ENCODE measurements at regions not wholly inside any gene's neighbourhood (a gene's known extent, or its start where the extent isn't known, plus 50 kb on each side); places are given as distances from the start of the nearest gene placed in this dataset.

DNA sequence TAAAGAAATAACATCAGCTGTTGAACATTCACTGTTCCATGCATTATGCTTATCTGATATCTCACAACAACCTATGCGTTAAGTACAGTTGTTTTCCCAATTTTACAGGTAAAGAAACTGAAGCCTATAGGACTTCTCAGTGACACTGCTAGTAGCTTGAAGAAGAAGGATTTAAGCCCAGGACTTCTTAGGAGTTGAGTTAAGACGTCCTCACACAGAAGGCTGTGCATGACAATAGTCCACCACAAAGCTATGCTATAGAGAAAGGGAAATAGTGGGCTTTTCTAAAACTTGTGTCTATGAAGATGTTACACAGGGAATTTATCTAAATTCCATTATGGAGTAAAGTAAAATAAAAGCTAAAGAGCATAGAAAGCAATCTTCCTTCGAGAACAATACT is 120.5 kb upstream of the RASSF8 start:
- DNase-seq (no peak), ATAC-seq (no peak)
- intact Hi-C loops (cut with DNase I) = no loop called here

- DNase-seq = no peak
- intact Hi-C loops (cut with DNase I) = no loop called here
- no peak for ATAC-seq
Observed at GRCh38 chr12:25839470-25839869, 119.0 kb upstream of the RASSF8 start.

DNA sequence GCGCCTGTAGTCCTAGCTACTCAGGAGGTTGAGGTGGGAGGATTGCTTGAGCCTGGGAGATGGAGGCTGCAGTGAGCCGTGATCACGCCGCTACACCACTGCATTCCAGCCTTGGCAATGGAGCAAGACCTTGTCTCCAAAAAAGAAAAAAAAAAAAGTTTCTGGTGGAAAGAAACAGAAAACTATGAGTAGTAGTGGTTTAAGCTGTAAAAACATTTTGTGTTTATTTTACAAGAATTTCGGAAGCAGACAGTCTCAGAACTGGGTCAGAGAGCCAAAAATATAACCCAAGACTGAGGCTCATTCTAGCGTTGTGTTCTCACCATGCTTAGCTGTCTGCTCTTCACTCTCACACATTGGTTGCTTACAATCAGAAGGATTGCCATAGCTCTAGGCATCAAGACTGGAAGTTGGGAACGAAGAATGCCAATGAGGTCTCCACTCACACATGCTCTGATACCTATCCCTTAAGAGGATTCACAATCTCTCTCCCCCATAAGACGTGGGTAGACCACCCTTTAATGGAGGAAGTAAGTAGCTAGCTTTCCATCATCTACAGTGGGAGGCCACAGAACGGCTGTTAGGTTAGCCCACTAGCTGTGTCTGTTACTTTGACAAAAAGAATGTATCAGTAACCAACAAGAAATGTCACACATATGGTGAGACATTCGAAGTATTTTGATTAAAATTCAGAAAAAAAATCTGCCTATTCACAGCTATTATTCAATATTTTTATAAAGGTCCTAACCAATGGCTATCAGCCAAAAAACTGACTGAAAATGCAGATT is 117.6 kb upstream of the RASSF8 start:
- ATAC-seq = peak; percentile 47 to 85

DNA sequence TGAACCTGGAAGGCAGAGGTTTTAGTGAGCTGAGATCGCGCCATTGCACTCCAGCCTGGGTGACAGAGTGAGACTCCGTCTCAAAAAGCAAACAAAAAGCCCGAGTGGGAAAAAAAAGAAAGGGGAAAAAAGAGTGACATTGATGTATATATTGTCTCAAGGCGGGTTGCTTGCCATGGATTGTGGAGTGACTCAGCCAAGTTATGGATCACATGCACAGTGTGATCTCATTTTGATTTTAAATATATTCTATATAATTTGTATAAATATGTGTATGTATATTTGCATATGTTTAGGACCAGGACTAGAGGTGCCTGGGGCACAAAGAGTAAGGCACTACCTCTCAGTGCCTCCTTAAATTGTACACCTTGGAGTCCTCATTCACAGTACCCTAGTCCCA is 116.2 kb upstream of the RASSF8 start:
- no peak for DNase-seq
- intact Hi-C loops (cut with DNase I) = no loop called here
- no peak for ATAC-seq

More for the DNA sequence above, 117.6 kb upstream of the RASSF8 start:
- no peak for DNase-seq
- intact Hi-C loops (cut with DNase I) = no loop called here

DNA sequence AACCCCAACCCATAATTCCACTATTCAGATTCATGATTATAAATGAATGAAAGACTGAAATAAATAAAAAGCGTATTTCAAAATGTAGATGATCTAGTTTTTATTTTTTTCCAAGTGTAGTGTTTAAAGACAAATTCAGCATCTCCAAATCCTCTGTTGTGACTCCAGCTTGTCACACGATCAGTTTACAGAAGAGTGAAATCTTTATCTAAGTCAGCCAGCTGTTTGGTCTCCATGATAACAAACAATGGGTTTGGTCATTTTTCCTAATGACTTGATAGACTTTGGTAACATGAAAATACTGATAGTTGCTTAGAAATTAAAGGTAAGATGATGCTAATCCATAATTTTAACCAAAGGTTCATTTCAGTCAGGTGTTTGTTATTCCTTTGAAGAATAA is 114.5 kb upstream of the RASSF8 start:
- intact Hi-C loops (cut with DNase I) = no loop called here
- DNase-seq (no peak), ATAC-seq (no peak)

DNA sequence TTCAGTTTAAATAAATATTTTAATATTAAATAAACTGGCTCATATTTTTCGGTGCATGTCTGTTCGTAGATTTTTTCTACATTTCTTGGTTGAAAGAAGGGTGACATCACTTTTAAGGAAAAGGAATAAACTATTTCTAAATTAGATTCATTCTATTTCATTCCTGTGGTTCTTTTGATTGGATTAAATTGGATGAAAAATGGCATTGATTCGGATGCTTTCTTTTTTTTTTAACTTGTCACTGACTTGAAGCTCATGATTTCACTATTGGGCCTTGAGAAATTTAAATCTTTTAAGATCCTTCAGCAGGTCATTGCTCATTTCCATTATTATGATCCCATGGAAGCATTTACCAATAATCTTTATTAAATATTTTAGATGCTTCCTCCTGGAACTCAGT is 113.1 kb upstream of the RASSF8 start:
- intact Hi-C loops (cut with DNase I) = no loop called here
- ATAC-seq (no peak), DNase-seq (no peak)

DNA sequence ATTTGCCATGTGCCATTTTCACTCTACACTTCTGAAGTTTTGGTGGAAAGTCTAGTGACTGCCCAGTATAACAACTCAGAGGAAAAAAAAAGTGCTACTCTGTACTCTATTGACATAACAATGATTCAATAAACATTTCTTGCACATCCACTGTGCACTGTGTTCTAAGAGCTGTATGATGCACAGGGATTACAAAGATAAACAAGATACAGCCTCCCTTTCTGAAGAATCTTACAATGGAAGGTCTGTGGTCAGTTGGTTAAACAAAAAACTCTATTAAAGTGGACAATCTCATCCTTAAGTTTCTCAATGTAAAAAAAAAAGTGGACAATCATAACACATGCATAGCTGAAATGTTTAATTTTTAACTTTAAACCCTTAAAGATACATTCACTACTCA is 105.7 kb upstream of the RASSF8 start:
- ATAC-seq (no peak), DNase-seq (no peak)
- intact Hi-C loops (cut with DNase I) = no loop called here

DNA sequence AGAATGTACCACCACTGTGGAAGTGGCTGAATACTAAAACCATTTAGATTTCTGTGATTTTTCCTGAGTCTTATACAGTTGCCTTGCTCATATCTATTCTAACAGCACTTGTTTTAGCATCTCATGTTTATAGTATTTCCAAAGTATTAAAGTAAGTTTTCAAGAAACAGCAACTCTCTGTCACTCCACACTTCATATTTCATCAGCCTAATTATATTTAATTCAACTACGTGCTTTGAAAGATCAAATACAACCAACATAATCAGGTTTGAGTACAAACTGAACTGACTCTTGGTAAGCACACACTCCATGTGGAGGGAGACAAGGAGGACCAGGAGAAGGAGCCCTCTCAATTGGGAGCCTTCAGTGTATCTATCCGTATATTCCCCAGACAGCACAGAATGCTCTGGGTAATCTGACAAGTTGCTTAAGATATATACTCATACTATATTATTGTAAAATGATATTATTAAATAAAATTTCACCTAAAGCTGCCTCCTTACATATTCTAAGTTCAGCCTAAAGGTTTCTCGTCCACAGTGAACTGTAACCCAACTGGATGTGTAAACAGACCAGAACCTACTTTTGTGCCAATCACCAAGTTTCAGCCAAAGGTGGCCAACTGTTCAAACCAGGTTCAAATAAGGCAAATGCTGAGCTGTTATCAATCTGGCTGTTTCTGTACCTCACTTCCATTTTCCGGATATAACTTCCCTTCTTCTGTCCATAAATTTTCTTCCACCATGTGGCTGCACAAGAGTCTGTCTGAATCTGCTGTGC is 105.0 kb upstream of the RASSF8 start:
- intact Hi-C loops (cut with DNase I) = no loop called here
- ATAC-seq (no peak), DNase-seq (no peak)

DNA sequence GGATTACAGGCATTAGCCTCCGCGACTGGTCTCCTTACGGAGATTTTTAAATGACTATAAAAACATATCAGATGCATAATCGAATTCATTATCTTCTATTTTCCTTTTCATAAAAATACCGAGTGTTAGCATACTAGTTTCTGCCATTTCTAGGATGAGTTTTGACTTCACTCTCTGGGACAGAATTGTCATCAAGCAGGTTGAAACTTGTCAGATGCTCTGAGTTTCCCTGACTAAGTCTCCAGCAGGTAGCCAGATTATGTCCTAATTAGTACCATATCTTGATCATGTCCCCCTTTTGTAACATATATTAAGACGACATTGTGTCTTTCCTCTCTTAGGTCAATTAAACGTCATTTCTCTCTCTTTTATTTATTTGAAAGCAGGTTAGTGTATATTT is 103.5 kb upstream of the RASSF8 start:
- DNase-seq (no peak), ATAC-seq (no peak)
- intact Hi-C loops (cut with DNase I) = no loop called here

- DNase-seq (no peak), ATAC-seq (peak in 1 of 2 donors; percentile 65)
- intact Hi-C loops (cut with DNase I) = no loop called here
Observed at GRCh38 chr12:25855716-25856115, 102.8 kb upstream of the RASSF8 start.

GRCh38 chr12:25859976-25860375 is 98.5 kb upstream of the RASSF8 start:
- intact Hi-C loops (cut with DNase I) = no loop called here
- ATAC-seq (no peak), DNase-seq (no peak)

DNA sequence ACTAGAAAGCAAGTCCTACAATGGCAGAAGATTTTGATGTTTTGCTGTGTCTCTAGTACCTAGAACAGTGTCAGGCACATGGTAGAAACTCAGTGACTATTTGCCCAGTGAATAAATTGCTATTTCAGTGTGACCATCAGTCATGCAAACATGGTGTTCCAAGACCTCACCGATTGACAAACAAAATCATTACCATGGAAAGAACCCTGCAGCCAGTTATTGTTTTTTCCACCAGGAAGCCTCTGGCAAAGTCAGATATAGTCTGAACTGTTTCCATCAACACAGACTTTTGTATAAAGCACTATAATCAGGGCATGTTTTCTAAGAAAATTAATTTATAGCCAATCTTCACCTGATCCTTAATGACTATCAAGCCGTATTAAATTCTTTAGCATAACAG is 97.3 kb upstream of the RASSF8 start:
- intact Hi-C loops (cut with DNase I) = no loop called here
- ATAC-seq (no peak), DNase-seq (no peak)

DNA sequence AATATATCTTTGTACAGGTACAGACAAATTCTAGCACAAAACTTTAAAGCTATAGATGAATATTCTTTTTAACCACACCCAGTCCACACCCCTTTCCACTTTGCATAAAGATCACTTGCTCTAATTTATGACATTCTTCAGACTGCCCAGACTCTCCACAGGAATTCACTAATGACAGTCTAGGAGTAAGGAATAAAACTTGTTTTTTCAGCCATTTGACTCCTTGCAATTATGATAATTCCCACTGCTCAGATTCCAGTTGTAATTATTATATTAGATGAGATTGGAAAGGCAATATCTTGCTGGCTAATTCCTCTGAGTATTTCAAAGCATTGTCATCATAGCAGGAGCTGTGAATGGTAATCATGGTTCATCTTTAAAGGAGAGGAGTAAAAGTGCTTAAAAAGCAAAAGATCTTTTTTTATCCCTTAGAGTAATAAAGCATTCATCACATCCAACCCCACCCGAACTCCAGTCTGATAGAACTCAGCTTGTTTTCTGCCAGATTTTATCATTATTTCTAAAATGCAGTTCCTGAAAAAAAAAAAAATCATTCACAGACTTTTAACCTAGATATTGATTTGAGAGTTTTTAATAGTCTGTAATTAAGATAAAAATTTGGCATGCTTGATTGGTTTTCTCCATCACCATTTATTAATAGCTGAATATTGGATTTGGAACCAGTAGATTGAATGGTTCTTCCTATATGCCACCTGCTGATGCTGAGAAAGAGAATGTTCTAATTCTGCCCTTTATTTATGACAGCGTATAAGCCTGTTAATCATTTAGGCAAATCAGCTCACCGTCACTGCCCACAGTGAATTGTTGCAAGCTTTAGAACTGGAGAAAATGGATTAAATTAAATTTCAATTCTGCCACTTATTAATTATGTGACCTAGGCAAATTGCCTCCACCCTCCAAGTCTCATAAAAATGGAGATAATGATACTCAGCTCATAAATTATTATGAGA is 93.9 kb upstream of the RASSF8 start:
- DNase-seq = no peak
- no peak for ATAC-seq
- intact Hi-C loops (cut with DNase I) = no loop called here

- DNase-seq (no peak), ATAC-seq (no peak)
- intact Hi-C loops (cut with DNase I) = no loop called here
Observed at GRCh38 chr12:25866586-25867378, 91.7 kb upstream of the RASSF8 start.

- intact Hi-C loops (cut with DNase I) = no loop called here
- ATAC-seq (no peak), DNase-seq (no peak)
Observed at GRCh38 chr12:25868193-25868592, 90.3 kb upstream of the RASSF8 start.

DNA sequence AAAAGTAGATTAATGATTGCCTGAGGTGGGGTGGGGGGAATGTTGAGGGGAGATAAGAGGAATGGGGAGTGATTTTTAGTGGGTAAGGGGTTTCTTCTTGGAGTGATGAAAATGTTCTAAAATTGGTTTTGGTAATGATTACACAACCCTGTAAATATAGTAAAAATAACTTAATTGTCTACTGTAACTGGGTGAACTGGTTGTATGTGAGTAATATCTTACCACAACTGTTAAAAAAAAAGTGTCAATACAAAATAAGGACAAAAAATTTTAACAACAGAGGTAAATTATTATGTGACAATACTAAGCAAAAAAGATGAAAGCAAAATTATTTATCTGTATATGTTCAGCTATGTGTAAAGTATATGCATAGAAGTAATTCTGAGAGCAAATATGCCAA is 86.3 kb upstream of the RASSF8 start:
- ATAC-seq (no peak), DNase-seq (no peak)
- intact Hi-C loops (cut with DNase I) = no loop called here

DNA sequence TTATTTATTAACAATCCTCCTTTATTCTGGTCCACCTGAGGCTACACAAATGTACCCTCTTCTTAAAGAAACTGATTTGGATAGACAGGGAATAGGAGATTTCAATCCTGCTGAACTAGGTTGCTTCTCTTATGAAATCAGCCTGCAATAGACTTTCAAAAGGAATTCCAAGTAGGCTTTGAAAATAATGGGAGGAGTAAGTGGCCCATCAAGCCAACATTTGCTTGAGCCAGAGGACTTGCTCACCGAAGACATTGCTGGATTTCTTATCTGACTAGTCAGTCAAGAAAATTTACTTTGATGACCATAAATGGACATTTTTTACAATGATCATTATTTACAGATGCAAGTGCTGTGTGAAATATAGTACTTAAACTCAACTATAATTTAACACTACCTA is 82.8 kb upstream of the RASSF8 start:
- DNase-seq (no peak), ATAC-seq (peak in 1 of 2 donors; percentile 59)
- intact Hi-C loops (cut with DNase I) = no loop called here

- no peak for ATAC-seq
- no peak for DNase-seq
- intact Hi-C loops (cut with DNase I) = no loop called here
Observed at GRCh38 chr12:25876383-25877045, 82.0 kb upstream of the RASSF8 start.
